ENCODE measurements at regions not wholly inside any gene's neighbourhood (a gene's known extent, or its start where the extent isn't known, plus 50 kb on each side); places are given as distances from the start of the nearest gene placed in this dataset.
"Not testable (repeated sequence)": the region's sequence is repeated elsewhere in the genome, so short reads cannot be mapped to it uniquely, and the experiment has no call there.

- Histone ChIP-seq H3K27ac (no peak overlapping the region), H3K9me3 (peaks cover 0 to 6% (median 0%) of the 10 kb centered on the region in 4 donors), H3K27me3 (no peaks in the 10 kb centered on the region), H3K4me3 (no peak overlapping the region), H3K36me3 (no peaks in the 10 kb centered on the region), H3K4me1 (no peaks in the 10 kb centered on the region)
- ATAC-seq (ENCODE audit: low FRiP score in 2 of 2) = no peak
- TF ChIP-seq POLR2AphosphoS5 (IDR thresholded peaks at IDR 0.05) (no peak), EP300 (IDR thresholded peaks at IDR 0.05) (no peak), CTCF (IDR thresholded peaks at IDR 0.05) (no peak), POLR2A (IDR thresholded peaks at IDR 0.05) (no peak)
- WGBS, 2 donors = 18 to 42% methylated on average over 1 of the region's 1 CpG
- DNase-seq = no peak
Observed at GRCh38 chr14:84095681-84096080, 1434.3 kb upstream of the FLRT2 start.

GRCh38 chr14:84098261-84098660 lies 1431.7 kb upstream of the FLRT2 start:
- no peak for DNase-seq
- H3K36me3 ChIP-seq = no peaks in the 10 kb centered on the region
- TF ChIP-seq CTCF (IDR thresholded peaks at IDR 0.05) (no peak), POLR2AphosphoS5 (IDR thresholded peaks at IDR 0.05) (no peak), POLR2A (IDR thresholded peaks at IDR 0.05) (no peak), EP300 (IDR thresholded peaks at IDR 0.05) (no peak)
- no peak overlapping the region for H3K4me3 ChIP-seq
- H3K27me3 ChIP-seq = no peaks in the 10 kb centered on the region
- no peaks in the 10 kb centered on the region for H3K4me1 ChIP-seq
- H3K9me3 ChIP-seq = peaks cover 0 to 12% (median 0%) of the 10 kb centered on the region in 4 donors
- no peak for ATAC-seq (ENCODE audit: low FRiP score in 2 of 2)
- no peak overlapping the region for H3K27ac ChIP-seq
- 88 to 90% methylated on average over 4 of the region's 4 CpGs for WGBS, 2 donors

GRCh38 chr14:84099560-84099959 lies 1430.4 kb upstream of the FLRT2 start:
- DNase-seq = peak in 1 of 2 donors; percentile 60
- WGBS, 2 donors = 98% methylated on average over 5 of the region's 27 CpGs; no CpG with 5 or more reads in 1 of the 2 donors
- H3K27me3 ChIP-seq; H3K4me1 ChIP-seq; H3K36me3 ChIP-seq; H3K4me3 ChIP-seq; ATAC-seq (ENCODE audit: low FRiP score in 2 of 2); H3K27ac ChIP-seq: not testable (repeated sequence)
- peaks cover 0 to 12% (median 0%) of the 10 kb centered on the region in 4 donors for H3K9me3 ChIP-seq

- ATAC-seq (ENCODE audit: low FRiP score in 2 of 2) = no peak
- Histone ChIP-seq H3K36me3 (no peaks in the 10 kb centered on the region), H3K4me3 (no peak overlapping the region), H3K27ac (no peak overlapping the region), H3K4me1 (no peaks in the 10 kb centered on the region), H3K9me3 (no peaks in the 10 kb centered on the region), H3K27me3 (no peaks in the 10 kb centered on the region)
- no peak for TF ChIP-seq POLR2AphosphoS5 (IDR thresholded peaks at IDR 0.05)
- TF ChIP-seq EP300 (IDR thresholded peaks at IDR 0.05) = no peak
- no peak for TF ChIP-seq POLR2A (IDR thresholded peaks at IDR 0.05)
- TF ChIP-seq CTCF (IDR thresholded peaks at IDR 0.05) = no peak
- no peak for DNase-seq
Observed at GRCh38 chr14:84107835-84108343, 1422.1 kb upstream of the FLRT2 start.

- no peak overlapping the region for H3K4me3 ChIP-seq
- H3K27me3 ChIP-seq = no peaks in the 10 kb centered on the region
Observed at GRCh38 chr14:84108746-84109457, 1421.0 kb upstream of the FLRT2 start.

More at GRCh38 chr14:84108746-84109457, 1421.0 kb upstream of the FLRT2 start:
- 69 to 75% methylated on average over 3 of the region's 3 CpGs for WGBS, 2 donors
- no peak overlapping the region for H3K27ac ChIP-seq
- H3K36me3 ChIP-seq = no peaks in the 10 kb centered on the region
- H3K4me1 ChIP-seq = no peaks in the 10 kb centered on the region
- no peak for DNase-seq
- no peak for TF ChIP-seq CTCF (IDR thresholded peaks at IDR 0.05)
- no peak for TF ChIP-seq EP300 (IDR thresholded peaks at IDR 0.05)
- no peak for TF ChIP-seq POLR2A (IDR thresholded peaks at IDR 0.05)
- no peak for TF ChIP-seq POLR2AphosphoS5 (IDR thresholded peaks at IDR 0.05)
- ATAC-seq (ENCODE audit: low FRiP score in 2 of 2) = no peak
- H3K9me3 ChIP-seq = no peaks in the 10 kb centered on the region

Measured in upper lobe of left lung (tissue), 6 donors.